B cell (primary cell): ENCODE measurements at regions not wholly inside any gene's neighbourhood (a gene's known extent, or its start where the extent isn't known, plus 50 kb on each side); places are given as distances from the start of the nearest gene placed in this dataset.

Source experiments
- ATAC-seq: fragments of 200-7000 bp; cut with Tn5 transposase; one replicate; pipeline ENCODE4 v1.10.0; 2021; ENCODE audit warnings: low read depth, mild to moderate bottlenecking, moderate number of reproducible peaks, moderate library complexity
- CTCF ChIA-PET: fragments of 350-600 bp; sonication (Branson Sonifier 250); formaldehyde crosslinking; loops from one replicate; lab custom pipeline; 2021; ENCODE audit warnings: antibody characterized with exemption, inconsistent platforms; lab: Charles Lee
- POLR2A ChIA-PET: fragments of 350-600 bp; sonication (Branson Sonifier 250); formaldehyde crosslinking; loops from one replicate; lab custom pipeline; 2021; ENCODE audit warnings: antibody characterized with exemption; lab: Charles Lee
- DNase-seq: peaks from one replicate; pipeline ENCODE4 v3.0.0; 2013
- H2AFZ ChIP-seq: 2 replicates; pipeline ENCODE4 v1.6.1; 2012; ENCODE audit warnings: mild to moderate bottlenecking, low read depth, low read length; ENCODE audit not compliant: insufficient read depth, poor library complexity, severe bottlenecking
- H3K27ac ChIP-seq, 2 donors: 1 replicate in 1 of 2; 2 replicates in 1 of 2; pipeline ENCODE4 v1.5.1; 2012 to 2013; ENCODE audit warnings: low read length in 2 of 2, mild to moderate bottlenecking in 2 of 2, moderate library complexity in 1 of 2
- H3K27me3 ChIP-seq, 4 experiments: fragments of 200-600 bp in 1 of 4; sonication (generic) in 1 of 4; replicated peaks in 1 of 4; 1 replicate in 2 of 4; 2 replicates in 2 of 4; pipeline versions ENCODE4 v1.6.1 to v1.7.0; 2013 to 2016; ENCODE audit warnings: low read length in 3 of 4, mild to moderate bottlenecking in 2 of 4, mixed read lengths in 1 of 4, moderate library complexity in 1 of 4; ENCODE audit not compliant: insufficient read depth in 4 of 4, control insufficient read depth in 3 of 4; ENCODE audit errors: control extremely low read depth in 1 of 4
- H3K36me3 ChIP-seq, 2 experiments: replicated peaks in 1 of 2; 1 replicate in 1 of 2; 2 replicates in 1 of 2; pipeline versions ENCODE4 v1.6.1 to v1.7.1; 2013; ENCODE audit warnings: low read length in 1 of 2; ENCODE audit not compliant: insufficient read depth in 2 of 2, control insufficient read depth in 1 of 2; ENCODE audit errors: control extremely low read depth in 1 of 2, extremely low read depth in 1 of 2
- H3K4me1 ChIP-seq, 2 donors: fragments of 200-600 bp in 1 of 2; sonication (generic) in 1 of 2; 1 replicate in 1 of 2; 2 replicates in 1 of 2; pipeline versions ENCODE4 v1.5.1 to v1.6.1; 2013 to 2017; ENCODE audit warnings: low read length in 2 of 2; ENCODE audit not compliant: control insufficient read depth in 2 of 2, insufficient read depth in 2 of 2
- H3K4me2 ChIP-seq: replicated peaks from 2 replicates; pipeline ENCODE3; 2012; ENCODE audit warnings: mild to moderate bottlenecking, low read depth, low read length; ENCODE audit not compliant: poor library complexity, severe bottlenecking
- H3K4me3 ChIP-seq, 5 experiments: fragments of 200-600 bp in 1 of 5; sonication (generic) in 1 of 5; 1 replicate in 3 of 5; 2 replicates in 2 of 5; pipeline versions ENCODE4 v1.5.1 to v1.7.0; 2011 to 2016; ENCODE audit warnings: low read length in 4 of 5, mild to moderate bottlenecking in 4 of 5, low read depth in 2 of 5, control low read depth in 1 of 5, moderate library complexity in 1 of 5; ENCODE audit not compliant: insufficient read depth in 1 of 5; ENCODE audit errors: control extremely low read depth in 1 of 5, extremely low read depth in 1 of 5
- H3K79me2 ChIP-seq: fragments of 200-600 bp; sonication (generic); one replicate; pipeline ENCODE4 v1.6.0; 2016; ENCODE audit warnings: low read length; ENCODE audit not compliant: control insufficient read depth, insufficient read depth
- H3K9ac ChIP-seq: fragments of 200-600 bp; sonication (generic); 2 replicates; pipeline ENCODE4 v1.6.1; 2017; ENCODE audit warnings: mild to moderate bottlenecking, low read length, moderate library complexity
- H3K9me3 ChIP-seq, 3 donors: one replicate each; pipeline versions ENCODE4 v1.6.1 to v1.7.1; 2013; ENCODE audit warnings: low read length in 2 of 3; ENCODE audit not compliant: control insufficient read depth in 2 of 3, insufficient read depth in 1 of 3; ENCODE audit errors: control extremely low read depth in 1 of 3
- H4K20me1 ChIP-seq: 2 replicates; pipeline ENCODE4 v1.6.0; 2012; ENCODE audit warnings: mild to moderate bottlenecking, low read length; ENCODE audit not compliant: insufficient read depth, control insufficient read depth, poor library complexity, severe bottlenecking
- H3K27ac Mint-ChIP-seq: one replicate; pipeline ENCODE4 v1.8.0; 2021; ENCODE audit warnings: mixed read lengths
- H3K27me3 Mint-ChIP-seq: one replicate; pipeline ENCODE4 v1.8.0; 2021; ENCODE audit warnings: mixed read lengths
- H3K4me1 Mint-ChIP-seq: one replicate; pipeline ENCODE4 v1.8.0; 2021; ENCODE audit warnings: mixed read lengths
- H3K4me3 Mint-ChIP-seq: one replicate; pipeline ENCODE4 v1.8.0; 2021; ENCODE audit warnings: mixed read lengths
- H3K9me3 Mint-ChIP-seq: one replicate; pipeline ENCODE4 v1.8.0; 2022; ENCODE audit warnings: mixed read lengths; ENCODE audit not compliant: insufficient read depth
- CTCF ChIP-seq: fragments of 200-600 bp; IDR thresholded peaks from one replicate; pipeline ENCODE4 v1.8.0; 2022; ENCODE audit warnings: antibody characterized with exemption, mild to moderate bottlenecking
- EZH2 ChIP-seq: IDR thresholded peaks from 2 replicates; pipeline ENCODE4 v1.6.1; 2012; ENCODE audit warnings: borderline replicate concordance, low read depth, mild to moderate bottlenecking, moderate library complexity, low read length; ENCODE audit not compliant: insufficient read depth, poor library complexity, severe bottlenecking
- WGBS: methylation state at CpG from one replicate; pipeline ENCODE4 v1.1.5; 2013; ENCODE audit warnings: missing lambda C conversion rate; ENCODE audit not compliant: insufficient coverage; 5-methylcytosine and 5-hydroxymethylcytosine counted together
- intact Hi-C: fragments of 100-400 bp; cut with micrococcal nuclease; formaldehyde crosslinking; loops from one replicate; pipeline ENCODE4 v1.10.0; 2022

DNA sequence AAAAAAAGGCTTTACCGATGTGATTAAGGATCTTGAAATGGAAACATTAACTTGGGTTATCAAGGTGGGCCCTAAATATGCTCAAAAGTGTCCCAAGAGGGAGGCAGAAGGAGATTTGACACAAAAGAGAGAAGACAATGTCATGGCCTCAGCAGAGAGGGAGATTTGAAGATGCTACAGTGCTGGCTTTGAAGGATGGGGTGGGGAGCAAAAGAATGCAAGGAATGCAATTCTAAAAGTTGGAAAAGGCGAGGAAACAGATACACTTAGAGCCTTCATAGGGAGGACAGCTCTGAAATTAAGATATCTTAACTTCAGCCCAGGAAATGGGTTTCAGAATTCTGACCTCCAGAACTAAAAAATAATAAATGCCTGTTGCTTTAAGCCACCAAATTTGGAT is 314.5 kb upstream of the CCDC54 start:
- ChIA-PET POLR2A (no interaction called here), CTCF (no interaction called here)
- no peak for ATAC-seq

DNA sequence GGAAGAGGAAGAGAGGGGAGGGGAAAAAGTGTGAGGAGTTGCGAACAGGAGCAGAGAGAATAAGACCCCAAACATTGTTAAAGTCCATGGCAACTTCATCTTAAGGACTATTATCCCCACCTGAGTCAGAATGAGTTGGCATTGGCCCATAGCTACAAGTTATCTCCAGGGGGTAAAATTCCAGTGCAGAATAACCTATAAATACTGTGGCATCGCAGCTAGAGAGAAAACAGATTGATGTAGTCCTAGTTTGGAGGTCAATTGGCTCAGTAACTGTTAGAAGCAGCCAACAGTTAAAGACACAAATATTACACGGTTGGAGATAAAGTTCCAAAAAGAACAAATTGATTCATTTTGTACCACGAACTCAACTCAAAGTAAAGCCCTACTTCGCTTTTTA is 313.9 kb upstream of the CCDC54 start:
- ChIA-PET POLR2A (no interaction called here), CTCF (no interaction called here)
- Histone ChIP-seq H3K27me3 (peaks cover 0 to 6% (median 0%) of the 10 kb centered on the region in 4 experiments), H2AFZ (no peak overlapping the region), H3K9me3 (no peaks in the 10 kb centered on the region), H3K4me3 (no peak overlapping the region), H3K4me1 (no peaks in the 10 kb centered on the region), H3K9ac (no peak overlapping the region), H3K27ac (no peak overlapping the region), H4K20me1 (no peaks in the 10 kb centered on the region), H3K79me2 (no peaks in the 10 kb centered on the region), H3K36me3 (no peaks in the 10 kb centered on the region), H3K4me2 (no peak overlapping the region)
- 60% methylated on average over 1 of the region's 5 CpGs for WGBS
- no peaks in the 10 kb centered on the region for H3K9me3 Mint-ChIP-seq
- peaks cover 17% of the 10 kb centered on the region for H3K27me3 Mint-ChIP-seq
- no peak overlapping the region for H3K4me3 Mint-ChIP-seq
- intact Hi-C loops, result no loop called here
- TF ChIP-seq CTCF, result no peak
- no peak for TF ChIP-seq EZH2
- ATAC-seq (no peak), DNase-seq (no peak)
- H3K27ac Mint-ChIP-seq, result no peak overlapping the region
- peaks cover 4% of the 10 kb centered on the region for H3K4me1 Mint-ChIP-seq

More for the DNA sequence above, 314.5 kb upstream of the CCDC54 start:
- H3K4me1 ChIP-seq, result no peaks in the 10 kb centered on the region
- no peak overlapping the region for H3K9ac ChIP-seq
- Mint-ChIP-seq H3K27me3 (peaks cover 16% of the 10 kb centered on the region), H3K4me3 (no peak overlapping the region), H3K27ac (no peak overlapping the region), H3K4me1 (peaks cover 4% of the 10 kb centered on the region), H3K9me3 (no peaks in the 10 kb centered on the region)
- H3K36me3 ChIP-seq, result no peaks in the 10 kb centered on the region
- TF ChIP-seq EZH2, result no peak
- TF ChIP-seq CTCF, result no peak
- 100% methylated on average over 1 of the region's 2 CpGs for WGBS
- no peaks in the 10 kb centered on the region for H3K9me3 ChIP-seq
- H3K4me3 ChIP-seq, result no peak overlapping the region
- H3K27me3 ChIP-seq, result peaks cover 0 to 6% (median 0%) of the 10 kb centered on the region in 4 experiments
- intact Hi-C loops, result no loop called here
- H3K4me2 ChIP-seq, result no peak overlapping the region
- H3K27ac ChIP-seq, result no peak overlapping the region
- H2AFZ ChIP-seq, result no peak overlapping the region
- no peak for DNase-seq
- H3K79me2 ChIP-seq, result no peaks in the 10 kb centered on the region
- no peaks in the 10 kb centered on the region for H4K20me1 ChIP-seq
